ENCODE measurements at regions not wholly inside any gene's neighbourhood (a gene's known extent, or its start where the extent isn't known, plus 50 kb on each side); places are given as distances from the start of the nearest gene placed in this dataset.

DNA sequence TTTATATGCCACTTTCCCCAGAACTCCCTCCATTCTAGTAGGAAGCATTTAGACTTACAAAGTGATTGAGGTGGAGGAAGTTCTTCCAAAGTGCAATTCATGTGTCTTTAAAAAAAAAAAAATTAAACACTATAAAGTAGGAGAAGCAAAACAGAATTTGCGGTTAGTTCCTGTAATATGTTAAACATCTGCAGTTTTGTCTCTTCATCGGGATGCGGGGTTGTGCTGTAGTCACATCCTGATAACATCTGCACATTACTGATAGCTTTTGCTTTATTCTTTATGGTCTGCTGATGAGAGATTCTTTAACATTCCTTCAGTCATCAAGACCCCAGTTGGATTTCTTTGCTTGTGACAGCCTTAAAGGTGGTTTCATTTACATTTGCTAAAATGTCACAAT, 694.3 kb downstream of the NR2F1-AS1 start:
- WGBS, 2 donors: 55 to 69% methylated on average over 3 of the region's 3 CpGs
- intact Hi-C loops (cut with DNase I): no loop called here

DNA sequence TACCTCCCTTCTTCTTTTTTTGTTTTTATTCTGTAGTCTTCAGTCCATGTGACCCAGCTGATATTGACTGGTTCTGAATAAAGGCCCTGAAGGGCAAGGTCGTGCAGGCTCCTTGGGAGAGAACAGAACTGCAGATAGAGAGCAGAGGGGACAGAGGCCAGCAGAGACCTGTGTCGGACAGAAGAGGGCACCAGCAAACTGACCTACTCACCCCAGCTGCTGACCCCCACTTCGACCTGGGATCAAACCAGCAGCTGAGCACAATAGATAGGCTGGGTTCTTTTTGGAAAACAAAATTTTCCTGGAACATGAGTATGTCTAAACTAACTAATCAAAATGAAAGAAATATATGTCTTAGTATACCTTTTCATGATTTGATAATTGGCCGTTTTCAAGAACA, 695.1 kb downstream of the NR2F1-AS1 start:
- intact Hi-C loops (cut with DNase I): no loop called here
- TF ChIP-seq, protein P1, sequence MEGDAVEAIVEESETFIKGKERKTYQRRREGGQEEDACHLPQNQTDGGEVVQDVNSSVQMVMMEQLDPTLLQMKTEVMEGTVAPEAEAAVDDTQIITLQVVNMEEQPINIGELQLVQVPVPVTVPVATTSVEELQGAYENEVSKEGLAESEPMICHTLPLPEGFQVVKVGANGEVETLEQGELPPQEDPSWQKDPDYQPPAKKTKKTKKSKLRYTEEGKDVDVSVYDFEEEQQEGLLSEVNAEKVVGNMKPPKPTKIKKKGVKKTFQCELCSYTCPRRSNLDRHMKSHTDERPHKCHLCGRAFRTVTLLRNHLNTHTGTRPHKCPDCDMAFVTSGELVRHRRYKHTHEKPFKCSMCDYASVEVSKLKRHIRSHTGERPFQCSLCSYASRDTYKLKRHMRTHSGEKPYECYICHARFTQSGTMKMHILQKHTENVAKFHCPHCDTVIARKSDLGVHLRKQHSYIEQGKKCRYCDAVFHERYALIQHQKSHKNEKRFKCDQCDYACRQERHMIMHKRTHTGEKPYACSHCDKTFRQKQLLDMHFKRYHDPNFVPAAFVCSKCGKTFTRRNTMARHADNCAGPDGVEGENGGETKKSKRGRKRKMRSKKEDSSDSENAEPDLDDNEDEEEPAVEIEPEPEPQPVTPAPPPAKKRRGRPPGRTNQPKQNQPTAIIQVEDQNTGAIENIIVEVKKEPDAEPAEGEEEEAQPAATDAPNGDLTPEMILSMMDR (IDR thresholded peaks at IDR 0.05): peak in 3 of 9 donors; percentile 7 to 16 (median 12)

More for the DNA sequence above, 694.3 kb downstream of the NR2F1-AS1 start:
- no peaks in the 10 kb centered on the region for H3K9me3 ChIP-seq
- DNase-seq (no peak), ATAC-seq (no peak)
- H3K4me3 ChIP-seq: no peak overlapping the region
- no peaks in the 10 kb centered on the region for H3K4me1 ChIP-seq
- H3K36me3 ChIP-seq: no peaks in the 10 kb centered on the region
- TF ChIP-seq, protein P1 (IDR thresholded peaks at IDR 0.05): no peak
- no peak overlapping the region for H3K27ac ChIP-seq
- H3K27me3 ChIP-seq: peaks cover 0 to 4% (median 0%) of the 10 kb centered on the region in 7 donors

GRCh38 chr5:92884469-92884868, 696.5 kb downstream of the NR2F1-AS1 start:
- no peaks in the 10 kb centered on the region for H3K9me3 ChIP-seq
- H3K4me3 ChIP-seq: no peak overlapping the region
- no peak for ATAC-seq
- TF ChIP-seq, protein P1 (IDR thresholded peaks at IDR 0.05): no peak
- peaks cover 0 to 4% (median 0%) of the 10 kb centered on the region in 7 donors for H3K27me3 ChIP-seq
- 14 to 20% methylated on average over 1 of the region's 1 CpG for WGBS, 2 donors
- no peak overlapping the region for H3K27ac ChIP-seq
- no peak for DNase-seq
- no peaks in the 10 kb centered on the region for H3K36me3 ChIP-seq
- H3K4me1 ChIP-seq: no peaks in the 10 kb centered on the region
- intact Hi-C loops (cut with DNase I): no loop called here

More for the DNA sequence above, 695.1 kb downstream of the NR2F1-AS1 start:
- no peak for DNase-seq
- H3K4me3 ChIP-seq: no peak overlapping the region
- no peaks in the 10 kb centered on the region for H3K9me3 ChIP-seq
- ATAC-seq: no peak
- no peaks in the 10 kb centered on the region for H3K4me1 ChIP-seq
- WGBS, 2 donors: 58 to 59% methylated on average over 4 of the region's 4 CpGs
- H3K27ac ChIP-seq: no peak overlapping the region
- no peaks in the 10 kb centered on the region for H3K36me3 ChIP-seq
- peaks cover 0 to 4% (median 0%) of the 10 kb centered on the region in 7 donors for H3K27me3 ChIP-seq

GRCh38 chr5:92879806-92880543, 701.0 kb downstream of the NR2F1-AS1 start:
- no peak for DNase-seq
- intact Hi-C loops (cut with DNase I): no loop called here
- Histone ChIP-seq H3K4me3 (no peak overlapping the region), H3K36me3 (no peaks in the 10 kb centered on the region), H3K27me3 (peaks cover 0 to under 1% (median 0%) of the 10 kb centered on the region in 7 donors), H3K9me3 (peaks cover 0 to 25% (median 6%) of the 10 kb centered on the region in 11 donors), H3K4me1 (no peaks in the 10 kb centered on the region), H3K27ac (no peak overlapping the region)
- ATAC-seq: no peak
- 87 to 94% methylated on average over 2 of the region's 2 CpGs for WGBS, 2 donors
- TF ChIP-seq, protein P1 (IDR thresholded peaks at IDR 0.05): no peak

Data from heart right ventricle (tissue), 16 donors.